ENCODE measurements at regions not wholly inside any gene's neighbourhood (a gene's known extent, or its start where the extent isn't known, plus 50 kb on each side); places are given as distances from the start of the nearest gene placed in this dataset.
A peak's percentile ranks its signal among the peaks of the same experiment; 100 is the strongest.

DNA sequence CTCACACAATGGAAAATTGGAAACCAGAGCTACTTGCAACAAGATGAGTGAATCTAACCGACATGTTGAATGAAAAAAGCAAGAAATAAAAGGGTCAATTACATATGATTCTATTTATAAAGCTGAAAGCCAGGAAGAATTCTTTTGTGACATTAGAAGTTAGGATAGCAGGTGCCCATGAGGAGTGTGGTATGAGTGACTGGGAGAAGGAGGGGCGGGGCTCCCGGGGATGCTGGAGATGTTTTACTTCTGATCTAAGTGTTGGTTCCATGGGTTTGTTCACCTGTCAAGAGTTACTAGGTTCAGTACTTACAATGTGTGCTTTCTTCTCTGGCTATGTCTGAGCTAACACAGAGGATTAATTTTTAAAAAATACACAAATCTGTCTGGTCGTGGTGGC, 60.8 kb downstream of the NSMCE3 start:
- H3K4me3 ChIP-seq (ENCODE audit: insufficient read depth, low read depth, low read length): no peak overlapping the region
- H3K27me3 ChIP-seq (ENCODE audit: control insufficient read depth, insufficient read depth, low read length): no peaks in the 10 kb centered on the region
- no peak for DNase-seq
- no peaks in the 10 kb centered on the region for H3K36me3 ChIP-seq (replicated peaks; ENCODE audit: control insufficient read depth, insufficient read depth, low read length)

DNA sequence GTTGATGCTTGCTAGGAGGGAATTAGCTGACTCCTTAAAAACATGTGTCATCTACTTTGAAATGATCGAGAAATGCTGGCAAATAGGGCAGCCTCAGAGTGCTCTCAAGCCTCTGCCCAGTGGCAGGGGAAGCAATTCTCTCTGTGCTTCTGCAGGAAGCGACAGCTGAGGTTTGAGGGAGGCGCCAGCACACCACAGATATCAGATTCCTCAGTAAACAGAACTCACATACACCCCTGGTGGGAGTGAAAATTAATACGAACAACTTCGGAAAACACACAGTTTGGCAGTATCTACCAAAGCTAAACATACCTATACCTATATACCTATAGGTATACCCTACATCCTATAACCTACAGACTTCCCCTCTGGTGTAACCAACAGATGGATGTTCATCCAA, 61.3 kb downstream of the NSMCE3 start:
- Histone ChIP-seq H3K4me3 (ENCODE audit: insufficient read depth, low read depth, low read length) (no peak overlapping the region), H3K27me3 (ENCODE audit: control insufficient read depth, insufficient read depth, low read length) (no peaks in the 10 kb centered on the region), H3K36me3 (replicated peaks; ENCODE audit: control insufficient read depth, insufficient read depth, low read length) (no peaks in the 10 kb centered on the region)
- DNase-seq: peak; percentile 40

DNA sequence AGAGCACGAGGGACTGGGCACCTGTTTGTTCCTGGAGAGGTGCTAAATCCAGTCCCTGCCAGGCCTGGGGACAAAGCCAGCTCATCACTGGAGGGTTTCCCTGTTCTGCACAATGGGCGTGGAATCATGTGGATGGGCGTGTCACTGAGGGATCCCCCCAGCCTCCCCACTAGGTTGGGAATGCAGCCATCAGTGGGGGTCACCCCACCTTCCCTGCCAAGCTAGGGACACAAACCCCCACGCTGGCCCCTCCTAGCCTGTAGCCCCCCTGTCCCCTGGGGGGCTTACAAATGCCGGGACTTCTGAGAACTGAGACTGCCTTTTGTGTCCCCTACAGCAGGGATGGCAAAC, 61.9 kb downstream of the NSMCE3 start:
- H3K4me3 ChIP-seq (ENCODE audit: insufficient read depth, low read depth, low read length): no peak overlapping the region
- DNase-seq: no peak
- H3K36me3 ChIP-seq (replicated peaks; ENCODE audit: control insufficient read depth, insufficient read depth, low read length): no peaks in the 10 kb centered on the region
- H3K27me3 ChIP-seq (ENCODE audit: control insufficient read depth, insufficient read depth, low read length): no peaks in the 10 kb centered on the region

DNA sequence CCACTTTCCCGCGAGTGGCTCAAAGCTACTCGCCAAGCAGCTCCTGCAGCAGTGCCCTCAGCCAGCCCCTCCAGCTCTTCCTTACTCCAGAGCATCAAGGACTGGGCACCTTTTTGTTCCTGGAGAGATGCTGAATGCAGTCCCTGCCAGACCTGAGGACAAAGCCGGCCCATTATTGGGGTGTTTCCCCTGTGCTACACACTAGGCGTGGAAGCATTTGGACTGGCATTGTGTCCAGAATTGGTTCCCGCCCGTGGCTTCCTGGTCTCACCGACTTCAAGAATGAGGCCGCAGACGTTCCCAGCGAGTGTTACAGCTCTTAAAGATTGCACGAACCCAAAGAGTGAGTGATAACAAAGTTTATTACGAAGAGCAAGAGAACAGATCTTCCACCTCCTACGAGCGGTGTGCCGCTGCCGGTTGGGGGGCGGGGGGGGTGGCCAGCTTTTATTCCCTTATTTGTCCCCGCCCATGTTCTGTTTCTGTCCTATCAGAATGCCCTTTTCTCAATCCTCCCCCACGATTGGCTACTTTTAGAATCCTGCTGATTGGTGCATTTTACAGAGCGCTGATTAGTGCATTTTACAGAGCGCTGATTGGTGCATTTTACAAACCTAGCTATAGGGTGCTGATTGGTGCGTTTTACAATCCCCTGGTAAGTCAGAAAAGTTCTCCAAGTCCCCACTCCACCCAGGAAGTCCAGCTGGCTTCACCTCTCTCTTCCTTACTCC, 62.4 kb downstream of the NSMCE3 start:
- H3K4me3 ChIP-seq (ENCODE audit: insufficient read depth, low read depth, low read length): no peak overlapping the region
- H3K27me3 ChIP-seq (ENCODE audit: control insufficient read depth, insufficient read depth, low read length): no peaks in the 10 kb centered on the region
- DNase-seq: no peak
- H3K36me3 ChIP-seq (replicated peaks; ENCODE audit: control insufficient read depth, insufficient read depth, low read length): no peaks in the 10 kb centered on the region

DNA sequence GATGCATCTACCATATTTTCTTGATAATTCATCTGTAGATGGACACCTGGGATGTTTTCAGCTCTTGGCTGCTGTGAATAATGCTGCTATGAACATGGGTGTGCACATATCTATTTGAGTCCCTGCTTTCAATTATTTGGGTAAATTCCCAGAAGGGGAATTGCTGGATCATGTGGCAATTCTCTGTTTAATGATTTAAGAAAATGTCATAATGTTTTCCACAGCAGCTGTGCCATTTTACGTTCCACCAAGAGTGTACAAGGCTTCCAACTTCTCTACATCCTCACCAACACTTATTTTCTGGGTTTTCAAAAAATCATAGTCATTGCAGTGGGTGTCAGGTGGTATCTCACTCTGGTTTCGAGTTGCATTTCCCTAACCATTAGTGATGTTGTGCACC, 64.4 kb downstream of the NSMCE3 start:
- DNase-seq: no peak

DNA sequence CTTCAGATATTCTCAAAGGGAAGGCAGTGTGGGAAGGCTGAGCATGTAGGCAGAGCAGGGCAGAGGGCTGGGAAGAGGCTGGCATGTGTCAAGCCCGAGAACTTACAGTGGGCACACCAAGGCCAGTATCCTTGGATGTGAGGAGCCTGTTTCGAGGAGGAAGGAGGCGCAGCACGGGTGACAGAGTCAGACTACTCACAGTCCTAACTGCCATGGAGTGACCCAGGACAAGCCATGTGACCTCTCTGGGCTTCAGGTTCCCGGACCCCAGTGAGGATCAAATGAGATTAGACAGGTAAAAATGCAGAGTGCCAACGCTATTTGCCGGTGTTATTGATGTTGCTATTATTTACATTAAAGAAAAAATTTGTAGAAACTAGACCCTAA, 65.3 kb downstream of the NSMCE3 start:
- no peaks in the 10 kb centered on the region for H3K27me3 ChIP-seq (ENCODE audit: control insufficient read depth, insufficient read depth, low read length)
- H3K4me3 ChIP-seq (ENCODE audit: insufficient read depth, low read depth, low read length): no peak overlapping the region
- no peak for DNase-seq
- no peaks in the 10 kb centered on the region for H3K36me3 ChIP-seq (replicated peaks; ENCODE audit: control insufficient read depth, insufficient read depth, low read length)

More for the DNA sequence above, 64.4 kb downstream of the NSMCE3 start:
- H3K4me3 ChIP-seq (ENCODE audit: insufficient read depth, low read depth, low read length): no peak overlapping the region
- H3K36me3 ChIP-seq (replicated peaks; ENCODE audit: control insufficient read depth, insufficient read depth, low read length): no peaks in the 10 kb centered on the region
- no peaks in the 10 kb centered on the region for H3K27me3 ChIP-seq (ENCODE audit: control insufficient read depth, insufficient read depth, low read length)

DNA sequence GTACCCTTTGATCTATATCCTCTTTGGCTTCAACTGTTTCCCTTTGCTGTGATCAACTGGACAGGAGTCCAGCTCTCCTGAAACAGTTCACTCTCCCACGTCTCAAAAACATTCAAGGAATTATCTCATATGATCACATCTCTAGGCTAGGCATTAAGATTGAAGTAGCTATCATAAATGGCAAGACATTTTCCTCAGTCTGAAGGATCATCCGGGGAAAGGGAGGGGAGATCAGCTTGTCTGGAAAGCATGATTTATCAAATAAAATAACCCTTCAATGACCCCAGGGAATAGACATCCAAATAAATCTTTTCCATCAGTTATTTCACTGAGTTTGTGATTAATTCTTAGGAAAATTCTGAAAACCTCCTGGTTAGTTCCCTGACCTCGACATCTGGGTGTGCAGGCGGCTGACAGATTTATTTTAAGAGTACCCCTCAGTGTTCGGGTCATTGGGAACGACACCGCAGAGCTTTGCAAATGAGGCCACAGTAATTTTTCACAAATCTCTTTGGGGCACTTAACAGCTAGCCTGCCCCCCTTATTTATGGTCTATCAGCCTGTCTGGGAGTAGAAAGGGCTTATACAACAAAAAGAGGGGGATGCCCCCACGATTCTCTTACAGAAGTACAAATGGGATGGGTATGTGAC, 65.8 kb downstream of the NSMCE3 start:
- DNase-seq: no peak
- Histone ChIP-seq H3K36me3 (replicated peaks; ENCODE audit: control insufficient read depth, insufficient read depth, low read length) (no peaks in the 10 kb centered on the region), H3K27me3 (ENCODE audit: control insufficient read depth, insufficient read depth, low read length) (no peaks in the 10 kb centered on the region), H3K4me3 (ENCODE audit: insufficient read depth, low read depth, low read length) (no peak overlapping the region)

DNA sequence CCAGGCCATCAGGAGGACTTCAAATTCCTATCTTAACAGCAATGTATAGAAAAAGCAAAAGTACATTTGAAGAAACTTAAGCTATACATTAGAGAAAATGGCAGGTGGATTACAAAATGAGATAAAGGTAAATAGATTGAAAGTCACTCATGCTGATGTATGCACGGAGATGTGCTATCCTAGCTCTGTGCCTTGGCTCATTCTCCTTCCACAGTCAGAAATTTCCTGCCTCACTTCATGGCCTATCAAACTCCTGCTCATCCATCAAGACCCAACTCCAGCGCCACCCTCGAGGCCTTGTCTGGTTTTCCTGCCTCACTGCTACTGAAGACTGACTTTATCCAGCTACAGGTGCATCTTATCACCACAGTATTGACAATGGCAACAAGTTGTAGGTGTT, 72.9 kb downstream of the NSMCE3 start:
- H3K27me3 ChIP-seq (ENCODE audit: control insufficient read depth, insufficient read depth, low read length): no peaks in the 10 kb centered on the region
- H3K36me3 ChIP-seq (replicated peaks; ENCODE audit: control insufficient read depth, insufficient read depth, low read length): no peaks in the 10 kb centered on the region
- no peak for DNase-seq
- no peak overlapping the region for H3K4me3 ChIP-seq (ENCODE audit: insufficient read depth, low read depth, low read length)

DNA sequence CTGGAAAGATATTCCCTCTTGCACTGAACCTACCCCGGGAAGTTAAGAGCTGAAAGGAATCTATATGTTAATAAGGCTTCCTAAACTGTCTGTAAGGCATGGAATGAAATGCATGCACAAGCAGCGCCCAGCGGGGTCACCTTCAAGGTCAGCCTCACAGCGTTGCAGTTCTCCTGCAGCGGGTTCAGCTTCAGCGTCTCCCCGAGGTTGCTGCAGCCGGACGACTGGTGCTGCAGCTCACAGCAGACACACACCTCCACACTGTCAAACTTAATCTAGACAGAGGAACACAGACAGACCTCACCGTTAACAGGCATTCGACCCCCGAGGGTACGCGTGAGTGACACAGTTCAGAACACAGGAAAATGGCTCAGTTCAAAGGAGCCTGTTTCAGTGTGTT, 73.3 kb downstream of the NSMCE3 start:
- Histone ChIP-seq H3K36me3 (replicated peaks; ENCODE audit: control insufficient read depth, insufficient read depth, low read length) (no peaks in the 10 kb centered on the region), H3K27me3 (ENCODE audit: control insufficient read depth, insufficient read depth, low read length) (no peaks in the 10 kb centered on the region), H3K4me3 (ENCODE audit: insufficient read depth, low read depth, low read length) (no peak overlapping the region)
- DNase-seq: peak; percentile 61

DNA sequence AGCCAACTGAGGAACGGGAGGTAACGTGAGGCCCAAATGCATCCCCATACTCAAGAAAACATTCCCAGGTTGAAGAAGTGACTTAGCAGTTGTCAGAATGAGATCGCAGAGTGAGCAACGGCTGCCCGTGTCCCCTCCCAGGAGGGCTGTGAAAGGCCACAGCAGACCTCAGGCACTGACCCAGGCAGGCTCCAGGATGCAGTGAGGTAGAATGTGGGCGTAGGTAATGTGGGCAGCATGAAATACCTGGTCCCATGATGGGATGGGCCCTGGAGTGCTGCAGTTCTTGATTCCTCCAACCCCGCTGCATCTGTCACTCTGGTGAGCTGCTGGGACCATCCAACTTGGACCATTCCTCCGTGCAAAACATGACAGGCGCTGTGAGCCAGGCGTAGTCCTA, 74.8 kb downstream of the NSMCE3 start:
- no peak for DNase-seq

DNA sequence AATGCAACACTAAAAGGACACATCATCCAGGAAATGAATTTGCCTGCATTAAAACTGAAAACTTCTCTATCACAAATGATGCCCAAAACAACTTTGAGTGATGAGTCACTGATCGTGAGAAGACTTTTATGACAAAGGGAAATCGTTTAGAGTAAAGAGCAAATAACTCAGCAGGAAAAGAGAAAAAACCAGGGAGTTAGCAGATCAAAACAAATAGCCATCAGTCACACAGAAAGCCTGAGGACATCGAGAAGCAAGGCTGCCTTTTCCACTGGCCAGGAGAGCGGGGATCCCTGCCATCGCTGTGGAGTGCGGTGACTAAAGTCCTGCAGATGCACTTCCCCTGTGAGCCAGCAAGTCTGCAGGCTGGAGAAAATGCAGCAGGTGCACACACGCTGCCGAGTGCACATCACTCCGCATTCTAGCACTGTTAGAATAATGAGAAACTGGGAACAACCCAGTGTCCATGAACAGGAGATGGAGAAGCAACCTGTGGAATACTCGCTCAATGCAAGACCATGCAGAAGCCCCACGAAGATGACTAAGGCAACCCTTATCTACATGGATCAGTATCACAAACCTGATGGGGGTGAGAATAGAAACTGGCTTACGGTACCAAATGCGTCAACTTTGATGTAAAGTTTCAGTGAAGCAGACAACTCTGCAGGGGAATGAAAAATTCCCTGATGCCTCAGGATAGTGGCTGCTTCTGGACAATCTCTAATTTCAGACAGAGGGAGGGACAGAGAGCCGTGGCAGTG, 86.4 kb downstream of the NSMCE3 start:
- H3K4me3 ChIP-seq (ENCODE audit: insufficient read depth, low read depth, low read length): no peak overlapping the region
- DNase-seq: no peak
- H3K36me3 ChIP-seq (replicated peaks; ENCODE audit: control insufficient read depth, insufficient read depth, low read length): no peaks in the 10 kb centered on the region
- no peaks in the 10 kb centered on the region for H3K27me3 ChIP-seq (ENCODE audit: control insufficient read depth, insufficient read depth, low read length)

More for the DNA sequence above, 74.8 kb downstream of the NSMCE3 start:
- no peaks in the 10 kb centered on the region for H3K27me3 ChIP-seq (ENCODE audit: control insufficient read depth, insufficient read depth, low read length)
- no peak overlapping the region for H3K4me3 ChIP-seq (ENCODE audit: insufficient read depth, low read depth, low read length)
- no peaks in the 10 kb centered on the region for H3K36me3 ChIP-seq (replicated peaks; ENCODE audit: control insufficient read depth, insufficient read depth, low read length)

DNA sequence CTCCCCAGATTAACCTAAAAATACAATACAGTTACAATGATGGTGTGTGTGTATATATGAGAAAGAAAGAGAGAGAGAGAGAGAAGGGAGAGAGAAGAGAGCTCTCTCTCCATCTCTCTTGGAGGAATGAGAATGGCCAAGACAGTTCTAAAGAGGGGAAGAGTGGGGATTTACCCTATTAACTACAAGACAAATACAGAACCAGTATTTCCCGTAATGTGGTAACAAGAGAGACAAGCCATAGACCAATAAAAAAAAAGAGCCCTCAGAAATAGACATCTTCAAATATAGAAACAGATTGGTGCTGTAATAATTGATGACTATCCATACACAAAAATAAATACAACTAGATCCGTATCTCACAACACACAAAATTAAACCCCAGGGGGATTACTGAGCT, 87.0 kb downstream of the NSMCE3 start:
- H3K27me3 ChIP-seq (ENCODE audit: control insufficient read depth, insufficient read depth, low read length): no peaks in the 10 kb centered on the region
- H3K4me3 ChIP-seq (ENCODE audit: insufficient read depth, low read depth, low read length): no peak overlapping the region
- DNase-seq: no peak
- no peaks in the 10 kb centered on the region for H3K36me3 ChIP-seq (replicated peaks; ENCODE audit: control insufficient read depth, insufficient read depth, low read length)

DNA sequence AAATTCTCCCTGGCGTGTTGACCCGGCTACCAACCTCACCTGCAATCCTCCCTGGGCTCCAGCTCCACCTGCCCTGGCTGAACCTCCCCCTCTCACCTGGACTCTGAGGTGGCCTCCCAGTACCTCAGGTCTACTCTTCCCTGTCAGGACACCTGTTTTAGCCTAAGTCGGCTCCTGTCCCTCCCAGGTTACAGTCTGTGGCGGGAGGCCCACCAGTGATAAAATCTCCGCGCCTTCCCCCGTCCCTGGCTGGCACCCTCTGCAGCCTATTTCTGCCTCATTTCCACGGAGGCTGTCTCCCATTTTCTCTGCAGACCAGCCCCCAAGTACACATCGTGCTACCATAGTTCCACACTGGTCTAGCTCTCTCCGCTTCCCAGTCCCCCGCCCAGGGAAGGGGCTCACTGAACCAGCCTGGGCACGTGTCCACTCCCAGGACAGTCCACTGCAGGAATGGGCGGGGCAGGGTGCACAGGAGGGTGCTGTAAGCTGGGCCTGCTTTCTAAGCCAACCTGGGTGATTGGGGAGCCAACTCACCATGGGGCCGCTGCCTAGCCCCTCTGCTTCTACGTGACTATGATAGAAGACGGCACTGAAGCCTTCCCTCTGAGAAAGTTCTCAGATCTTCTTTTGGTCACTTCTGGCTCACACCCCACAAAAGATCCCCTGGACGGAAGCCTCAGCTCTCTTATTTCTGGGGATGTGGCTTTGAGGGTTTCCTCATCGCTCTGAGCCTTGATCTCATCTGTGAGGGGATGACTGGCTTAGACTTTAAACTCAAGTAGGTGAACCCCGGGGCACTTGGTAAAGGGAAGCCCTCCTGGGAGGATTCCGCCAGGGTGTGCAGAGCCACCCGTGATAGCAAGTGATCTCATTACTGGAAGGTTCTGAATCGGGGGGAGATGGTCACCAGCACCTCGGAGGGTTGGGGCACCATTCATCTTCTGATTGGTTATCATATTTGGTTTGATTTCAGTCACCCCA, 96.6 kb downstream of the NSMCE3 start:
- H3K27me3 ChIP-seq (ENCODE audit: control insufficient read depth, insufficient read depth, low read length): no peaks in the 10 kb centered on the region
- no peaks in the 10 kb centered on the region for H3K36me3 ChIP-seq (replicated peaks; ENCODE audit: control insufficient read depth, insufficient read depth, low read length)
- H3K4me3 ChIP-seq (ENCODE audit: insufficient read depth, low read depth, low read length): no peak overlapping the region
- no peak for DNase-seq

DNA sequence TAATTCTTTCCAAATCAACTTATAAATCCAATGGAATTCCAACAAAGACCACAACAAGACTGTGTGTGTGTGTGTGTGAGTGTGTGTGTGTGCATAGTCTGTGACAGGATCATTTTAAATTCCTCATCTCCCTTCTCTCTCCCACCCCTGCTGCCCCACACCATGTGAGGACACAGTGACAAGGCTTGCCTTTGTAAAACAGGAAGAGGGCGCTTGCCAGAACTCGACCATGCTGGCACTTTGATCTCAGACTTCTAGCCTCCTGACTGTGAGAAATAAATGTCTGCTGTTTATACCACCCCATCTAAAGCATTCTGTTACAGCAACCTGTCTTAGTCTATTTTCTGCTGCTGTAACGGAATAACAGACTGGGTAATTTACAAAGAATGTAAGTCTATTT, 99.1 kb downstream of the NSMCE3 start:
- Histone ChIP-seq H3K27me3 (ENCODE audit: control insufficient read depth, insufficient read depth, low read length) (no peaks in the 10 kb centered on the region), H3K36me3 (replicated peaks; ENCODE audit: control insufficient read depth, insufficient read depth, low read length) (no peaks in the 10 kb centered on the region), H3K4me3 (ENCODE audit: insufficient read depth, low read depth, low read length) (no peak overlapping the region)
- no peak for DNase-seq

Measured in H7 (cell line).